ENCODE measurements at regions not wholly inside any gene's neighbourhood (a gene's known extent, or its start where the extent isn't known, plus 50 kb on each side); places are given as distances from the start of the nearest gene placed in this dataset.

GRCh38 chr6:14622909-14623505 lies 505.4 kb downstream of the CD83 start:
- Histone ChIP-seq H3K27ac (replicated peaks) (no peak overlapping the region), H3K27me3 (ENCODE audit: insufficient read depth, poor library complexity, severe bottlenecking) (no peaks in the 10 kb centered on the region), H3K4me3 (replicated peaks; ENCODE audit: insufficient read depth, low read length) (no peak overlapping the region)
- TF ChIP-seq POLR2AphosphoS5 (IDR thresholded peaks at IDR 0.05; ENCODE audit: low read depth) (no peak), REST (IDR thresholded peaks at IDR 0.05; ENCODE audit: insufficient replicate concordance, low read depth) (no peak), GABPA (IDR thresholded peaks at IDR 0.05; ENCODE audit: low read depth) (no peak), SPI1 (IDR thresholded peaks at IDR 0.05; ENCODE audit: borderline replicate concordance, low read depth) (no peak), CTCF (IDR thresholded peaks at IDR 0.05; ENCODE audit: insufficient read depth, low read length) (no peak)
- no peak for DNase-seq (ENCODE audit: low read depth in 1 of 2, low spot score in 1 of 2)

DNA sequence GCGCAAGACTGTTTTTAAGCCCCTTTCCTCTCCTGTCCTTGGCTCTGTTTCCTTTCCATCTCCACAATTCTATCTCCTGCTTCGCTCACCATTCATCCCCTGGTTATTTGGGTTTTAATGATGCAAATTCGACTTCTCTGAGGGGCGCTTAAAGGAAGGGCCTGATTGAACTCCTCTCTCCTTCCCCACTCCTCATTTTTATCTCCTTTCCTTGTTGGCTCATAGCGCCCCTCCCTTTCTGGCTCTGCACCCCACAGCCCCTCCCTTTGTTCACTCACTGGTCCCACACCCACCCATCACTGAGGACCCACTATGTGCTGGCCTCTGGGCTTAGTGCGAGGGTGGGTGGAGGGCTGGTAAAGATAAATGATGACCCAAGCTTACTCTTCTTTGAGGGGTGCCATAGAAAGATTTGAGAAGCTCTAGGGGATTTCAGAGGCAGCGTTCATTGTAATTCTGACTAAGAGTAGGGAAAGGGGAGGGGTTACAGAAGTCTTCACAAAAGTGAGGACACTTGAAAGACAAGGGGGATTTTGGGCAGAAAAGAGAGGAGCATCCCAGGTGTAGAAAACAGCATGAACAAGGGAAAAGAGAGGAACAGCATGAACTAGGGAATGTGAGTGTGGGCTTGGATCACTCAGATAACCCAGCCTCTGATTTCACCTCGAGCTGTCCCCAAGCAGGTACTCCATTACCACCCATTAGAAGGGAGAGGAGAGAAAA lies 507.8 kb downstream of the CD83 start:
- Histone ChIP-seq H3K27ac (replicated peaks) (no peak overlapping the region), H3K4me3 (replicated peaks; ENCODE audit: insufficient read depth, low read length) (no peak overlapping the region), H3K27me3 (ENCODE audit: insufficient read depth, poor library complexity, severe bottlenecking) (no peaks in the 10 kb centered on the region)
- TF ChIP-seq POLR2AphosphoS5 (IDR thresholded peaks at IDR 0.05; ENCODE audit: low read depth) (no peak), CTCF (IDR thresholded peaks at IDR 0.05; ENCODE audit: insufficient read depth, low read length) (no peak), SPI1 (IDR thresholded peaks at IDR 0.05; ENCODE audit: borderline replicate concordance, low read depth) (no peak), REST (IDR thresholded peaks at IDR 0.05; ENCODE audit: insufficient replicate concordance, low read depth) (no peak), GABPA (IDR thresholded peaks at IDR 0.05; ENCODE audit: low read depth) (no peak)
- DNase-seq (ENCODE audit: low read depth in 1 of 2, low spot score in 1 of 2), result no peak

GRCh38 chr6:14626556-14626955 lies 509.0 kb downstream of the CD83 start:
- DNase-seq (ENCODE audit: low read depth in 1 of 2, low spot score in 1 of 2), result no peak
- Histone ChIP-seq H3K4me3 (replicated peaks; ENCODE audit: insufficient read depth, low read length) (no peak overlapping the region), H3K27me3 (ENCODE audit: insufficient read depth, poor library complexity, severe bottlenecking) (no peaks in the 10 kb centered on the region), H3K27ac (replicated peaks) (no peak overlapping the region)
- no peak for TF ChIP-seq CTCF (IDR thresholded peaks at IDR 0.05; ENCODE audit: insufficient read depth, low read length)
- TF ChIP-seq GABPA (IDR thresholded peaks at IDR 0.05; ENCODE audit: low read depth), result no peak
- no peak for TF ChIP-seq POLR2AphosphoS5 (IDR thresholded peaks at IDR 0.05; ENCODE audit: low read depth)
- TF ChIP-seq SPI1 (IDR thresholded peaks at IDR 0.05; ENCODE audit: borderline replicate concordance, low read depth), result no peak
- TF ChIP-seq REST (IDR thresholded peaks at IDR 0.05; ENCODE audit: insufficient replicate concordance, low read depth), result no peak

Measured in HL-60 (cell line).